Tibial nerve (tissue), 4 donors: ENCODE measurements at regions not wholly inside any gene's neighbourhood (a gene's known extent, or its start where the extent isn't known, plus 50 kb on each side); places are given as distances from the start of the nearest gene placed in this dataset.

Source experiments
- DNase-seq, 2 donors: peaks; one replicate each; pipeline ENCODE4 v3.0.0-alpha.2; 2019; ENCODE audit warnings: low spot score in 2 of 2
- H3K27ac ChIP-seq, 4 donors: fragments of 200-600 bp; sonication (generic) in 3 of 4; one replicate each; pipeline ENCODE4 v1.5.1; 2017 to 2019; ENCODE audit warnings: mild to moderate bottlenecking in 1 of 4
- H3K27me3 ChIP-seq, 2 donors: fragments of 200-600 bp; sonication (generic) in 1 of 2; one replicate each; pipeline versions ENCODE4 v1.5.1 to v1.6.0; 2017 to 2019
- H3K36me3 ChIP-seq, 3 donors: fragments of 200-600 bp; sonication (generic); one replicate each; pipeline ENCODE4 v1.5.1; 2018 to 2019
- H3K4me1 ChIP-seq, 4 donors: fragments of 200-600 bp; sonication (generic) in 3 of 4; one replicate each; pipeline ENCODE4 v1.5.1; 2017 to 2019
- H3K4me3 ChIP-seq, 4 donors: fragments of 200-600 bp; sonication (generic) in 3 of 4; one replicate each; pipeline ENCODE4 v1.5.1; 2017 to 2019; ENCODE audit warnings: mild to moderate bottlenecking in 1 of 4, moderate library complexity in 1 of 4
- H3K9me3 ChIP-seq, 4 donors: fragments of 200-600 bp; sonication (generic) in 3 of 4; one replicate each; pipeline ENCODE4 v1.5.1; 2017 to 2019
- CTCF ChIP-seq, 5 experiments: fragments of 200-600 bp in 3 of 5; fragments of 450-650 bp in 2 of 5; sonication (generic) in 3 of 5; IDR thresholded peaks; one replicate each; pipeline ENCODE4 v1.5.1; 2016 to 2019; ENCODE audit warnings: antibody characterized with exemption in 5 of 5, mild to moderate bottlenecking in 3 of 5, moderate library complexity in 2 of 5
- EP300 ChIP-seq, 2 donors: sonication (generic); formaldehyde crosslinking; IDR thresholded peaks; one replicate each; pipeline ENCODE4 v1.6.1; 2017; ENCODE audit warnings: antibody characterized with exemption in 2 of 2, mild to moderate bottlenecking in 1 of 2
- POLR2A ChIP-seq, 2 donors: fragments of 450-650 bp; IDR thresholded peaks; one replicate each; pipeline ENCODE4 v1.6.1; 2017; ENCODE audit warnings: antibody characterized with exemption in 2 of 2, mild to moderate bottlenecking in 2 of 2, moderate library complexity in 2 of 2
- WGBS, 2 donors: methylation state at CpG; one replicate each; pipeline ENCODE4 v1.1.5; 2018; 5-methylcytosine and 5-hydroxymethylcytosine counted together

GRCh38 chr11:81220146-81220895 is 1513.3 kb downstream of the FAM181B start:
- 45 to 51% methylated on average over 9 of the region's 9 CpGs for WGBS, 2 donors
- Histone ChIP-seq H3K4me3 (peak overlapping the region in 1 of 4 donors; percentile 28), H3K27me3 (no peaks in the 10 kb centered on the region), H3K4me1 (no peaks in the 10 kb centered on the region), H3K9me3 (no peaks in the 10 kb centered on the region), H3K36me3 (no peaks in the 10 kb centered on the region), H3K27ac (no peak overlapping the region)
- no peak for DNase-seq
- TF ChIP-seq POLR2A (IDR thresholded peaks at IDR 0.05) (no peak), CTCF (IDR thresholded peaks at IDR 0.05) (no peak), EP300 (IDR thresholded peaks at IDR 0.05) (no peak)

GRCh38 chr11:81219661-81220060 is 1514.0 kb downstream of the FAM181B start:
- no peak for DNase-seq
- no peaks in the 10 kb centered on the region for H3K9me3 ChIP-seq
- peak overlapping the region in 1 of 4 donors; percentile 28 for H3K4me3 ChIP-seq
- no peak overlapping the region for H3K27ac ChIP-seq
- 63 to 70% methylated on average over 1 of the region's 1 CpG for WGBS, 2 donors
- no peaks in the 10 kb centered on the region for H3K36me3 ChIP-seq
- no peaks in the 10 kb centered on the region for H3K27me3 ChIP-seq
- no peaks in the 10 kb centered on the region for H3K4me1 ChIP-seq
- TF ChIP-seq POLR2A (IDR thresholded peaks at IDR 0.05) = no peak
- no peak for TF ChIP-seq CTCF (IDR thresholded peaks at IDR 0.05)
- TF ChIP-seq EP300 (IDR thresholded peaks at IDR 0.05) = no peak

GRCh38 chr11:81218440-81218839 is 1515.2 kb downstream of the FAM181B start:
- TF ChIP-seq CTCF (IDR thresholded peaks at IDR 0.05) = no peak
- no peak for TF ChIP-seq POLR2A (IDR thresholded peaks at IDR 0.05)
- no peak for TF ChIP-seq EP300 (IDR thresholded peaks at IDR 0.05)
- Histone ChIP-seq H3K36me3 (no peaks in the 10 kb centered on the region), H3K27ac (no peak overlapping the region), H3K4me3 (no peak overlapping the region), H3K4me1 (no peaks in the 10 kb centered on the region), H3K27me3 (no peaks in the 10 kb centered on the region), H3K9me3 (peaks cover 0 to 4% (median 0%) of the 10 kb centered on the region in 4 donors)
- no peak for DNase-seq
- 57 to 66% methylated on average over 4 of the region's 4 CpGs for WGBS, 2 donors

- TF ChIP-seq POLR2A (IDR thresholded peaks at IDR 0.05) = no peak
- TF ChIP-seq EP300 (IDR thresholded peaks at IDR 0.05) = no peak
- no peak for TF ChIP-seq CTCF (IDR thresholded peaks at IDR 0.05)
- peaks cover 0 to 8% (median 0%) of the 10 kb centered on the region in 4 donors for H3K9me3 ChIP-seq
- 81% methylated on average over 4 of the region's 4 CpGs for WGBS, 2 donors
- H3K4me1 ChIP-seq = no peaks in the 10 kb centered on the region
- DNase-seq = no peak
- no peaks in the 10 kb centered on the region for H3K27me3 ChIP-seq
- H3K4me3 ChIP-seq = no peak overlapping the region
- H3K36me3 ChIP-seq = no peaks in the 10 kb centered on the region
- no peak overlapping the region for H3K27ac ChIP-seq
Observed at GRCh38 chr11:81211050-81211449, 1522.6 kb downstream of the FAM181B start.

- H3K36me3 ChIP-seq = no peaks in the 10 kb centered on the region
- H3K4me1 ChIP-seq = no peaks in the 10 kb centered on the region
- DNase-seq = no peak
- H3K27me3 ChIP-seq = no peaks in the 10 kb centered on the region
- TF ChIP-seq CTCF (IDR thresholded peaks at IDR 0.05) (no peak), EP300 (IDR thresholded peaks at IDR 0.05) (no peak), POLR2A (IDR thresholded peaks at IDR 0.05) (no peak)
- H3K9me3 ChIP-seq = peaks cover 0 to 4% (median 0%) of the 10 kb centered on the region in 4 donors
- H3K27ac ChIP-seq = no peak overlapping the region
- 96 to 97% methylated on average over 27 to 33 of the region's 43 CpGs for WGBS, 2 donors
- H3K4me3 ChIP-seq = no peak overlapping the region
Observed at GRCh38 chr11:81207421-81208054, 1526.1 kb downstream of the FAM181B start.
